Gastrocnemius medialis (tissue), 4 donors: ENCODE measurements at regions not wholly inside any gene's neighbourhood (a gene's known extent, or its start where the extent isn't known, plus 50 kb on each side); places are given as distances from the start of the nearest gene placed in this dataset.

Experiments
- POLR2A ChIP-seq, 2 donors: fragments of 450-650 bp; IDR thresholded peaks; one replicate each; pipeline ENCODE4 v1.6.1; 2017; ENCODE audit warnings: antibody characterized with exemption in 2 of 2, mild to moderate bottlenecking in 2 of 2, moderate library complexity in 2 of 2
- TF ChIP-seq, protein P1 (sequence below), 5 experiments: fragments of 450-650 bp in 3 of 5; fragments of 200-600 bp in 2 of 5; sonication (generic) in 2 of 5; IDR thresholded peaks in 4 of 5; conservative IDR thresholded peaks in 1 of 5; 1 replicate in 4 of 5; 2 replicates in 1 of 5; pipeline ENCODE4 v1.5.1; 2016 to 2019; ENCODE audit warnings: antibody characterized with exemption in 5 of 5, mild to moderate bottlenecking in 3 of 5, moderate library complexity in 3 of 5

- TF ChIP-seq, protein P1, sequence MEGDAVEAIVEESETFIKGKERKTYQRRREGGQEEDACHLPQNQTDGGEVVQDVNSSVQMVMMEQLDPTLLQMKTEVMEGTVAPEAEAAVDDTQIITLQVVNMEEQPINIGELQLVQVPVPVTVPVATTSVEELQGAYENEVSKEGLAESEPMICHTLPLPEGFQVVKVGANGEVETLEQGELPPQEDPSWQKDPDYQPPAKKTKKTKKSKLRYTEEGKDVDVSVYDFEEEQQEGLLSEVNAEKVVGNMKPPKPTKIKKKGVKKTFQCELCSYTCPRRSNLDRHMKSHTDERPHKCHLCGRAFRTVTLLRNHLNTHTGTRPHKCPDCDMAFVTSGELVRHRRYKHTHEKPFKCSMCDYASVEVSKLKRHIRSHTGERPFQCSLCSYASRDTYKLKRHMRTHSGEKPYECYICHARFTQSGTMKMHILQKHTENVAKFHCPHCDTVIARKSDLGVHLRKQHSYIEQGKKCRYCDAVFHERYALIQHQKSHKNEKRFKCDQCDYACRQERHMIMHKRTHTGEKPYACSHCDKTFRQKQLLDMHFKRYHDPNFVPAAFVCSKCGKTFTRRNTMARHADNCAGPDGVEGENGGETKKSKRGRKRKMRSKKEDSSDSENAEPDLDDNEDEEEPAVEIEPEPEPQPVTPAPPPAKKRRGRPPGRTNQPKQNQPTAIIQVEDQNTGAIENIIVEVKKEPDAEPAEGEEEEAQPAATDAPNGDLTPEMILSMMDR (IDR thresholded peaks at IDR 0.05 in 4 of 5, conservative IDR thresholded peaks at IDR 0.05 in 1 of 5), result no peak
- TF ChIP-seq POLR2A (IDR thresholded peaks at IDR 0.05), result no peak
Observed at GRCh38 chr13:58446979-58447378, 815.4 kb downstream of the PCDH17 start.
